Ureter (tissue), 1 donor: ENCODE measurements at regions not wholly inside any gene's neighbourhood (a gene's known extent, or its start where the extent isn't known, plus 50 kb on each side); places are given as distances from the start of the nearest gene placed in this dataset.
"Not testable (repeated sequence)": the region's sequence is repeated elsewhere in the genome, so short reads cannot be mapped to it uniquely, and the experiment has no call there.

Source experiments
- DNase-seq: peaks from one replicate; pipeline ENCODE4 v3.0.0-alpha.2; 2020; ENCODE audit warnings: low spot score
- donor health status: DM: yes; HTN: yes; CAD: no.

GRCh38 chr10:4301291-4302045, 516.5 kb upstream of the KLF6 start:
- DNase-seq, result no peak

DNA sequence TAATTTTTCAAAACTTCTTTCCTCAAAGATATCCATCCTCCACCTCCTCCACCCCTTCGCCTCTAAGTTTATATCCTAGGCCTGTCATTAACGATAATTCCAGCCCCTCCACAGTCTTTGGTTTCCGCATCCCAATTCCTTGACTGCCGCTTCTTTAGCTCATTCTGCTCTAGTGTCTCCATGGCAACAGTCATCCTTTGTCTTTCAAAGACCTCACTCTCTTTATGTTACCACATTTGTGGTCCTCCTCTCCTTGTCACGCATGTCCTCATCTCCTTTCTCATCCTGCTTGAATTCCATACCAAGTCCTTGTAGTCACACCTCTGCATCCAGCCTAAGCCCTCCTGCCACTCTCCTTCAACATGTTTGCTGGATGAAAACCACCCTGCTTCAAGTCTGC, 511.2 kb upstream of the KLF6 start:
- no peak for DNase-seq

- DNase-seq, result no peak
These were observed 510.2 kb upstream of the KLF6 start for GRCh38 chr10:4294996-4295792.

- DNase-seq, result no peak
These were observed 509.3 kb upstream of the KLF6 start for GRCh38 chr10:4294271-4294670.

DNA sequence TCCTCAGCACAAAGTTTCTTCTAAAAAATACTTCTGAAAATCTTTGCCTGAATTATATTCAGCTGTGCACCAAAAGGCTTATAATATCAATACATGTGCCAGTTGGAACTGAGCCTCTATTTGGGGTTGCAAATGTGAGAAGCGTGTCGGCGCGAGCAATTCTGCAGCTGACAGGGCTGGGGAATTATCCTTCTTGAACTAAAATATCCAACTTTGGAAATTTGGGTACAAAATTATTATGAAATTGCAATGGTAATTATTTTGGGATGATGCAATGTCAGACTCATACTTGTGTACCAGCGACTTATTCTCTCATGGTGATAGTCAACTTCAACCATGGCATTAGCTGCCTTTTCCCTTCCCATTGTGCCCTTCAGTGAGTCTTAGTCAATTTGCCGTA, 507.0 kb upstream of the KLF6 start:
- no peak for DNase-seq

GRCh38 chr10:4285121-4285520, 500.1 kb upstream of the KLF6 start:
- DNase-seq, result no peak

GRCh38 chr10:4283846-4284610, 499.0 kb upstream of the KLF6 start:
- DNase-seq, result peak; percentile 54

DNA sequence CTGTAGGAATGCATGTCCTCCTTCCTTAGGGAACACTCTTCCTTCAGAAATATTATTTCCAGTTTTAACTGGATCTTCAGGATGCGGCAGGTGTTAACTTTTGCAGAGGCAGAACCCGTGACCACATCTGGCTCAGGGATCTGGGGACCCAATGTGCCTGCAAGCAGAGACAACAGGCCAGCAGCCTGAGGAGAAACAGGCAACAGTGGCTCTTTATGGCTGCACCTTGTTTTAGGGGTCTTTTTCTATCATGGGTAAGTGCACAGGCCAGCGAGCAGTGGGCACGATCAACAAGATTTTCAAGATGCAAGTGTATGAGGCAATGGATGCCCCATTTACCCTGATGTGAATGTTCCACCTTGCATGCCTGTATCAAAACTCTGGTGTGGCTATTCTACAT, 497.5 kb upstream of the KLF6 start:
- DNase-seq, result no peak

DNA sequence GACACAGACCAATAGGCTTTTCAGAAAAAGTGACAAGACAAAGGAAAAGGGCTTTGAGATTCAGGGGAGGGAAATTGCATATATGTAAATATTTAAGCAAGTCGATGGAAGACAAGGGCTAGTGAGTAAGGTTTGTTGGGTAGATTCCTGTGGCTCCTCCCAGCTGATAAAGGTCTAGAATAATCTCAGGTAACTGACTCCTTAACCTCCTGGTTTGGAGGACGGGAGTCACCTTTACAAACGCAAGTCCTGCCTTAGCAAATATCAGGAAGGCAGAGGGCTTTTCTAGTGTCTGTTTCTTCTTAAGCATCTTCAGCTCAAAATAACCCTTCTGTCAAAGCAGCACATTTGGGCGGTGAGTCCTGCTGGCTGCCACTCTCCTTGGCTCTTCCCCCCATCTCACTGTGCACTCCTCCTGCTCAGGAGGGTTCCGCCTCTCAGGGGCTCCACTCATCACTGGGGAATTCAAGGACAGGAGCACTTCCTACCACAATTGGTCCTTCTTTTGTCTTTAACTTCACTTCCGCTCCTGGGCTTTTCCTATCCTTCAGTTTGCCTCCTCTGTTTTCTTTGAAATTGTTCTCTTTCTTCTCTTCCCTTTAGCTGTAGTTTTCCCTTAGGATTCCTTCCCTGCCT, 496.3 kb upstream of the KLF6 start:
- no peak for DNase-seq

- no peak for DNase-seq
These were observed 495.6 kb upstream of the KLF6 start for GRCh38 chr10:4280461-4281189.

DNA sequence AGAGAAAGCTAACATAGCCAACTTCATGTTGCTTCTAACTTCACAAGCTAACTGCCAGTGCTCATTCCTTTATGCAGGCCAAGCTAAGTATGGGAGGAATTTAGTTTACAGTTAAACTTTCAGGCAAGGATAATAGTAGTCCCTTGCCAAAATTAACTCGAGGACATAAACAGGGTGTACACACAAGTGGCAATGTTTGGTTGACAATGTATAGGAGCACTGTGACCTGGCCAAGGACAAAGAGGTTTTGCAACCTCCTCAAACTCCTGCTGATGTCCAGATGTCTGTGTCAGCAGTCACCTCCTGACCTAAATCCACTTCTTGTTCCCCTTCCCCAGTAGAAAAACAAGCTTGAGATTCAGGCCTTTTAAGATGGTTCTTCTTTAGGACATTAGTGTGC, 494.6 kb upstream of the KLF6 start:
- DNase-seq, result no peak

DNA sequence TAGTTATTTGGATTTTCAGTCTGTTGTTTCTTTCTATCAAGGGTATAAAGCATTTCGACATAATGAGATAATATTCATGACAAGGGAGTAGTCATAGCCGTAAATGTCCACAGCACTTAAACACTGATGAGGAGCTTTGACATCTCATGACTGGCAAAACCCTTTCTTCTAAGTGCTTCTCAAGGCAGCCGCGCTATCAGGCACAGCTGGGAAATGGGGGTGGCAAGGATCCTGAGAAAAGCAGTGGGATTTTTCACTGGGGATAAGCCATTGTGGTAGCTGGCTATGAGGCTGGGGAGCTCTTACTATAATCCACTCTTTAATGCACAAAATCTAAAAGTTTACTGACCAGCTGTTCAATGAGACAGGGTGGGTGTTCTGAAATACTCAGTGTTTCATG, 493.2 kb upstream of the KLF6 start:
- no peak for DNase-seq

- DNase-seq, result no peak
These were observed 491.1 kb upstream of the KLF6 start for GRCh38 chr10:4276151-4276550.

DNA sequence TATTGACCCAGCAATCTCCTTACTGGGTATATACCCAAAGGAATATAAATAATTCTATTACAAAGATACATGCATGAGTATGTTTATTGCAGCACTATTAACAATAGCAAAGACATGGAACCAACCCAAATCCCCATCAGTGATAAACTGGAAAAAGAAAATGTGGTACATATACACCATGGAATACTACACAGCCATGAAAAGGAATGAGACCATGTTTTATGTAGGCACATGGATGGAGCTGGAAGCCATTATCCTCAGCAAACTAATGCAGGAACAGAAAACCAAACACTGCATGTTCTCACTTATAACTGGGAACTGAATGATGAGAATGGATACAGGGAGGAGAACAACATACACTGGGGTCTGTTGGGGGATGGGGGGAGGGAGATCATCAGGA, 489.7 kb upstream of the KLF6 start:
- not testable (repeated sequence) for DNase-seq

DNA sequence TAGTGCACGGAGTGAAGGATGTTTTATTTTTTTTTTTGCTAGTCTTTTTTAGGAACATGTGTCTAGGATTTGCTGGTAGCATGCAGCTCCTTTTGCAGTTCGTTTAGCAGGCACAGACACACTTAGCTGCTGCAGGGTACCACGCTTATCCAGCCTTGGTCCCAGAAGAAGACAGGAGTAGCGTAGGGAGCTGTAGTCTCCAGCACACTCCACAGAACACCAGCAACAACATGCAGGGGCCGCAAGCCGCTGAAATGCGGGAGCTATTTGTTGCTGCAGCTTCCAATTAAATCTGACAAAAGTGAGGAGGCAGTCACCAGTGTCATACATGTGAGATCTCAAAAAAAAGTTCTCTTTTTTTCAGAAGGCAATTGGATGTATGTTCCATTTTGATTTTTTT, 486.2 kb upstream of the KLF6 start:
- no peak for DNase-seq

DNA sequence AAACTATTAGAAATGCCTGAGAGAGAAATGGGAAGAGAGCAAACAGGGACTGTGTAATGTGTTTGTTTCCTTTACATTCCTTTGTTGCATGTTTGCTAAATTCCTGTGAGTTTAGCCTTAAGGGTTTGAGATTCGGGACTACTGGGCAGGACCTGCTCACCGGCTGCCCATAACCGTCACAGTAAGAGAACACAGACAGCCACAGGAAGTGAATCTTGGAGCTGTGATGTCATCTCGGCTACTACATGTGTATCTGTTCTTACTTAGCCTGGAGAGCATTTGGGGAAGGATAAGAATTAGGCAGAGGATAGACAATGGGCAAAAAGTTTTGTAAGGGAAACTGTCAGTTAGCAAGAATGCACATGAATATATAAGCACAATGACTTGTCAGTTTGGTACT, 485.1 kb upstream of the KLF6 start:
- no peak for DNase-seq

GRCh38 chr10:4268490-4268889, 483.5 kb upstream of the KLF6 start:
- DNase-seq, result not testable (repeated sequence)

DNA sequence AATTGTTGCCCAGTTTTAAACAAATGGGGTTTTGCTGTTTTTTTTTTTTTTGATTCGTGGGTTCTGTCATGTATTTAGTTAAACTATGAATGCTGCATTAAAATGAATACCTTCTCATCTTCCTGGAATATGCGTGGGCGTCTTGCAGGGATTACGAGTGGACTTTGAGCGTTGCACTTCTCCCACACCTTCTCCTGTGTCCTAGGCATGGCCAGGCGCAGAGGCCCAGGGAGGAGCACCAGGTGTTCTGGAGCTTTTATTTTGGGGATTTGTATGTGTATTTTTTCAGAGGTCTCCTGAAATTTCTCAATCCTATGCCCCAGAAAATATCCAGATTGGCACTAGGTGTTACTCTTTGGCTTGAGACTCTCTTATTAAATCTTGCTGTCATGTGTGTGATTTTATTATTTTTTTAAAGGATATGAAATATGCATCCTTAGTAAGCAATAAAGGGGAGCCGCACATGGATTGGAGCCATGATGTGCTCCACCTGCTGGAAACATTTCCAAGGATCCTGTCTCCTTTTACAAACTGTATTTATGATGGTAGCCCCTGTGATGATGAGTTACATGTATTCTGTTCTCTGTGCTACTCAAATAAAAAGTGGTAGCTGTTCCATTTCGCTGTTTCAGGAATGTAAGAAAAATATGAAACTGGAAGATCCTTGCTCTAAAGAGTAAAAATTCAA, 482.2 kb upstream of the KLF6 start:
- no peak for DNase-seq

GRCh38 chr10:4266416-4267085, 481.5 kb upstream of the KLF6 start:
- no peak for DNase-seq

- DNase-seq, result no peak
These were observed 481.0 kb upstream of the KLF6 start for GRCh38 chr10:4265964-4266363.
